NCI-H1048 (cell line): ENCODE measurements at regions not wholly inside any gene's neighbourhood (a gene's known extent, or its start where the extent isn't known, plus 50 kb on each side); places are given as distances from the start of the nearest gene placed in this dataset.
"Not testable (repeated sequence)": the region's sequence is repeated elsewhere in the genome, so short reads cannot be mapped to it uniquely, and the experiment has no call there.

Experiments
- DNase-seq: peaks from one replicate; lab custom pipeline; 2025; lab: John Stamatoyannopoulos, UW

- DNase-seq: no peak
These were observed 1047.5 kb upstream of the SPRY2 start for GRCh38 chr13:81388400-81388799.

- no peak for DNase-seq
These were observed 1042.5 kb upstream of the SPRY2 start for GRCh38 chr13:81383444-81383843.

- no peak for DNase-seq
These were observed 1041.3 kb upstream of the SPRY2 start for GRCh38 chr13:81382246-81382645.

GRCh38 chr13:81381560-81381959 is 1040.6 kb upstream of the SPRY2 start:
- no peak for DNase-seq

- DNase-seq: no peak
These were observed 1038.3 kb upstream of the SPRY2 start for GRCh38 chr13:81379183-81379582.

- no peak for DNase-seq
These were observed 1037.0 kb upstream of the SPRY2 start for GRCh38 chr13:81377921-81378320.

- DNase-seq: no peak
These were observed 1034.8 kb upstream of the SPRY2 start for GRCh38 chr13:81375709-81376108.

GRCh38 chr13:81362711-81363110 is 1021.8 kb upstream of the SPRY2 start:
- DNase-seq: not testable (repeated sequence)

- DNase-seq: no peak
These were observed 1009.1 kb upstream of the SPRY2 start for GRCh38 chr13:81350056-81350455.

- DNase-seq: not testable (repeated sequence)
These were observed 999.5 kb upstream of the SPRY2 start for GRCh38 chr13:81340118-81341069.

- DNase-seq: not testable (repeated sequence)
These were observed 998.7 kb upstream of the SPRY2 start for GRCh38 chr13:81339666-81340065.

GRCh38 chr13:81334481-81334880 is 993.6 kb upstream of the SPRY2 start:
- no peak for DNase-seq

GRCh38 chr13:81326913-81327312 is 986.0 kb upstream of the SPRY2 start:
- no peak for DNase-seq

GRCh38 chr13:81320516-81320915 is 979.6 kb upstream of the SPRY2 start:
- DNase-seq: no peak

- DNase-seq: no peak
These were observed 978.4 kb upstream of the SPRY2 start for GRCh38 chr13:81319351-81319750.

GRCh38 chr13:81318231-81319019 is 977.5 kb upstream of the SPRY2 start:
- no peak for DNase-seq

GRCh38 chr13:81314461-81314860 is 973.5 kb upstream of the SPRY2 start:
- no peak for DNase-seq

GRCh38 chr13:81305928-81306327 is 965.0 kb upstream of the SPRY2 start:
- no peak for DNase-seq

- DNase-seq: no peak
These were observed 963.3 kb upstream of the SPRY2 start for GRCh38 chr13:81304121-81304659.

GRCh38 chr13:81302677-81303076 is 961.8 kb upstream of the SPRY2 start:
- DNase-seq: no peak

- no peak for DNase-seq
These were observed 961.2 kb upstream of the SPRY2 start for GRCh38 chr13:81302125-81302524.

GRCh38 chr13:81295177-81295576 is 954.3 kb upstream of the SPRY2 start:
- DNase-seq: no peak
